IPS-NIHi11 (cell line): ENCODE measurements at regions not wholly inside any gene's neighbourhood (a gene's known extent, or its start where the extent isn't known, plus 50 kb on each side); places are given as distances from the start of the nearest gene placed in this dataset.
A peak's percentile ranks its signal among the peaks of the same experiment; 100 is the strongest.

Experiments used
- DNase-seq: peaks from one replicate; pipeline ENCODE4 v3.0.0; 2012; ENCODE audit warnings: mixed read lengths, low spot score

GRCh38 chr2:204049635-204050034, 113.1 kb downstream of the ICOS start:
- DNase-seq: no peak

- DNase-seq: no peak
These were observed 114.1 kb downstream of the ICOS start for GRCh38 chr2:204050681-204051080.

DNA sequence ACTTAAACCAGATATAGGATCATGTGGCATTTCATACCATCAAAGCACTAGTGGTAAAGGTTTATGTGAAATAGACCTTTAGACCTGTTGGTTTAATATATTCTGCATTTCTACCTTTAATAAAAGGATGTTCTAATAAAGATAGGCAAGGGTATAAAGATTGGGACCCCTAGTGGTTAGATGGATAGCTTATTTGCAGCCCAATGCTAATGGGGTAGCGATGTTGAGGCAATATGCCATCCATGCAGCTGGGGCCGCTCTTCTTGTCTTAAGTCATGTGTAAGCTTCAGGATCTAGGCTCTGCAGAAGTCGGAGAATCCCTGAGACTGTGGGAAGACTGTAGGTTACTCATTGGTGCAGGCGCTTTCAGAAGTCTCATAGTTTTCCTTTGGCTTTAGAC, 114.9 kb downstream of the ICOS start:
- peak; percentile 61 for DNase-seq

DNA sequence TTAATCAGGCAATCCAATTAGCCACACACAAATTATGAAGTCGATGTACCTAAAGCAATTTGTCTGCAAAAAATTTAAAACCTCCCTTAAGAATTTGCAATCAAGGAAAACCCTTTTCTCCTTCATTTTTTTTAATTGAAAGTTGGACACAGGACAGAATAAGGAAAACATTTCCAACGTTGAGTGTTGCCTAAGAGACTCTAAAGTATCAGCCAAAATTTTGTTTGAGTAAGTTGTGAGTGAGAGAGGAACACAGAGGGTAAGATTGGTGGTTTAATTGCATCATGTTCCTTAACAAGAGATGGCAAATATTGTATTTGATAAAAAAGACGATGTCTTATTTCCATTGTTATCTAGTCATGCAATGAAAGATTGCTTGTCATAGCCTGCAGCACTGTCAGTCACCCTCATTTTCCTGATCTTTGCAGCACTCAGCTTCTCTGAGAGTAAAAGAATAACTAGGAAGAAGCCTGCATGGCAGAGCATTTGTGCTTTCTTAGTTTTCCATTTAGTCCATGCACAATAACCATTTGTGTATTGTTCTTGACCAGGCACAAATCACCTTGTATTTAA, 115.5 kb downstream of the ICOS start:
- no peak for DNase-seq

DNA sequence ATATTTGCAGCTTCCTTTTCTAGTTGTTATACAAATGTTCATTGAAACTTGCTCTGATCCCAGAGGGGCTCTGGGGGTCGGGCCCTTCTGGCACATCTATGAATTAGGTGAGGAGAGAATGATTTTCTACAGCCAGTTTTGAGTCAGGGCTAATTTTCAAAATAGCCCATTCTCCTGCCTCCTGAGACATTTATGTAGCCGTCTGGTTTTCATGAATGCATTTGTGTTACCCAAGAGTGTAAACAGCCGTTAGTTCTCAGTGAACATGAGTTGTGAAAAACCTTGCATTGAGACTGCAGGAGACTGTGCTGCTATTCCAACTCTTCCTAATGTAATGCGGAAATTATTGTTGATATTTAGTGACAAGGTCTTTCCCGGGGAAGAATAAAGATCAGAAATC, 122.5 kb downstream of the ICOS start:
- no peak for DNase-seq

DNA sequence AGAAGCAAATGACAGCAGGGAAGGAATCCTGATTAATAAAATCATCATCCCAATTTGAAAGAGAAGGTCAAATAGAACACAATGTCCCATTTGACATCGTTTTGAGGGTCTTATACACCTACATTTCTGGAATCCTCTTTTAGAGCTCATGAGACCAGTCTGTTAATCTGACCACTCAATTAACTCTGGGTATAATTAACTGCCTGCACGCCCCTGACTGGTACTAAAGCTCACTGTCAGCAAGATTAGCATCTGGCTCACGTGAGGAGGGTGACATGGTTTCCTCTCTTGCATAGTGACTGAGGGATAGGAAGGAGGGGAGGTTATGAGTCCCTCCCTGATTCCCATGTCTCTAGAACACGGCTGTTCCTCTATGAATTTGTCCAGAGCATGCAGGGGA, 124.3 kb downstream of the ICOS start:
- DNase-seq: no peak

GRCh38 chr2:204061241-204061640, 124.7 kb downstream of the ICOS start:
- DNase-seq: no peak

DNA sequence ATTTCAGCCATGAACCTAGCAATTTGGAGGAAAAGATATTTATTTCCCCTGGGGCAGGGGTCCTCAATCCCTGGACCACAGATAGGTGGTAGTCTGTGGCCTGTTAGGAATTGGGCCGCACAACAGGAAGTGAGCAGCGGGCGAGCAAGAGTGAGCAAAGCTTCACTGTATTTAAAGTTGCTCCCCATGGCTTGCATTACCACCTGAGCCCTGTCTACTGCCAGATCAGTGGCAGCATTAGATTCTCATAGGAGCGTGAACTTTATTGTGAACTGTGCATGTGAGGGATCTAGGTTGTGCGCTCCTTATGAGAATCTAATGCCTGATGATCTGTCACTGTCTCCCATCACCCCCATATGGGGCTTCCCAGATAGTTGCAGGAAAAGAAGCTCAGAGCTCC, 127.6 kb downstream of the ICOS start:
- DNase-seq: no peak

GRCh38 chr2:204065566-204065965, 129.0 kb downstream of the ICOS start:
- DNase-seq: no peak

- no peak for DNase-seq
These were observed 129.5 kb downstream of the ICOS start for GRCh38 chr2:204066051-204066450.

DNA sequence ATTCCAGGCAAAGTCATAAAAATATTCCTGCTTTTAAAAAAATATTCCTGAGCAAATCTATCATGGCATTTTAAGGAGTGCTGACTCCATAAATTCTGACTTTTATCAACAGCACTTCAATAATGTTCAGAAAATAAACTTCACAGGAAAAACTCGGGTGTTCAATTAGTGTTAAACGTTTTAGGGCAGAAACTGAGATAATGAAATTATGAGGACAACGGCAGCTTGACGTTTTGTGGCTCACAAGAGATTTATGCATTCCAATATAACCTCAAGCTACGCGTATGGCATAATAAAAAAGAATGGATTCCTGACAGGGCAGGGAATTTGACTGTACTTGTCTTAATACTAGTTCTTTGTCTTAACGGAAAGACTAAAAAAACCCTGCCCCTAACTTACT, 133.2 kb downstream of the ICOS start:
- no peak for DNase-seq

- peak; percentile 86 for DNase-seq
These were observed 136.1 kb downstream of the ICOS start for GRCh38 chr2:204072443-204073324.

- DNase-seq: no peak
These were observed 137.9 kb downstream of the ICOS start for GRCh38 chr2:204074456-204074855.

- DNase-seq: no peak
These were observed 141.6 kb downstream of the ICOS start for GRCh38 chr2:204078003-204078698.

DNA sequence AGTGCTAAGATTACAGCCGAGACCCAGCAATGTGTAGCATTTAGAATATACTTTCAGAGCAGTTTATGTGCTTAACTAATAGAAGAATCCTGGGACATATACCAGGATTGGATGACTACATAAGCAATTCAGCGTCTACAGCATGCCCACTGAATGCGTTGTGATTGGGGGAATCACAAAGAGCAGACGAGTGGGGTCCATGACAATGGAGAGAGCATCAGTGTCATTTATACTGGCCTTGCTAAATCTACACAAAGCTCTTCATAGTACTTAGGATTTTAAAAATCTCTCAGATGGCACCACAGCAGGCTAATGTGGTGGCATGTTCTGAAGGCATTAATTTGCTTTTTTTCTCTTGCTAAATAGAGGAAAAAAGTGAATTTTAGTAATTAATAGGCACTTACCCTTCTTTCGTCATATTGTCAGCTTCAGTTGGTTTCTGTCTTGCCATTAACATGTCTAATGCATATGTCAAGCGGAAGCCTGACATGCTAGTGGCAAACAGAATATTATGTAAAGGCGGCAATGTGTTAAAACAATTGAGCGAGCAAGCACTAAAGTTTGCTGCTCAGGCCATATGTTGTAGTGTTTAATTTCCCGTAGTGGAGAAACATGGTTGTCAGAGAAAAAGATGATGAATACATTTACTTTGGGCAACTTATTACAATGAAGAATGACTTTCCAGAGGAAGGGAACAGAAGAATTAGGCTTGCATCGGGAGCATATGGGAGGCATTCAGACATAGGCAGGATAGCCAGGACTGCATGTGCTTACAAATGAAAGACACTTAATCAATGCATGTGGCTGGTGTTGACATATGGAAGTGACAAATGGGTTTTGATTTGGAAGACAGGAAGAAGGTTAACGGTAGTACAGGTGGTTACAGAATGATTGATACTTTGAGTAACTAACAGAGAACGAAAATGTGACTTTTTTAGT, 145.2 kb downstream of the ICOS start:
- DNase-seq: peak; percentile 20

DNA sequence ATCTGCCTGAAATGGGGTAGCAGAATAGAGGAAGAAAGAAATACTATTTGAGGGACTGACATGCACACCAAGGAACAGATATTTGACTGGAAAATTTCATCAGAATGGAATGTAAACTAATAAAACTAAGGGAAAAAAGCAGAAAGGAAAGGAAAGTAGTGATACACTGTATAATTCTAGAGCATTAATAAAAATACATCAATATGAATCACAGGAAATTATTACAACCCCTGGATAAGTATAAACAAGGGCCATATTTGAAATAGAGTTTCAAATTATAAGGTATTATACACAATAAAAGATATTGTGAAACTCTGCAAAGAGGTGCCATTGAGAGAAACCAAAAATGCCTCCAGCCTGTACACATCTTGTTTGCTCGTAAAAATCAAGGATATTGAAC, 149.6 kb downstream of the ICOS start:
- DNase-seq: no peak

GRCh38 chr2:204089105-204089504, 152.5 kb downstream of the ICOS start:
- DNase-seq: no peak

GRCh38 chr2:204089574-204089973, 153.0 kb downstream of the ICOS start:
- DNase-seq: no peak

- DNase-seq: no peak
These were observed 153.5 kb downstream of the ICOS start for GRCh38 chr2:204090021-204090420.

DNA sequence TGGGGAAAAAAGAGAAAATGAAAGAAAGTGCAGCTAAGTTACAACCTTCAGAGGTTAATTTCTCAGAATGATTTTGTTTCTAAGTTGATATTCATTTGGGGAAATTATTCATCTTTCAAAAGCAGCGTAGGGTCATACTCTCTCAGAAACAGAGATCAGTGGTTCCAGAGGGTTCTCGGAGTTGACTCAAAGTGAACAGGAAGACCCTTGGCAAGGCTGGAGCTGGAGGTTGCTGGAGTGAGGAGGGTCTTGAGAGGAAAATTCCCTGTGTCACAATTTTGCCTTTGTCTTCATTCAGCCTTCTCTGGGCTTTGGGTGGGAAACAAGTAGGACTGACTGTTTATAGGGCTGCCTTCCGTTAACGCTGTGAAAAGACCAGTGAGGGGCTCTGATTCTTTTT, 168.2 kb downstream of the ICOS start:
- no peak for DNase-seq

DNA sequence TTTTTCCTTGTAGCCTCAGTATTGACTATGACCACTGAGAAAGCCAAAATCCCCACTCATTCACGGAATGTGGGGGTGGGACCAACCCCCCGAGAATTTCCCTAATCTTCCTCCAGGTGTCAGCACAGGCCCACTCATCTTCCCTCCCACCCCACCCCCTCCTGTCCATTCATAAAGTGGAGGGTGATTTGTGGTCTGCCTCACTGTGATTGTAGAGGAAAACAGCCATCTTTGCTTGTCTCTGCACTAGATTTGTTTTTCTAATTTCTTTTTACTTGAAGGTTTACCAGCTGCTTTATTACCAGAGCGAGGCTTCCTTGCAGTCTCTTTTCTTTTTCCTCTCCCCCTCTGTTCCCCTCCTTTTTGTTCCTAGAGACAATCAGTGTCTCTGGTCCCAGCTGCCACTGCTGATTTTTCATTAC, 171.8 kb downstream of the ICOS start:
- DNase-seq: peak; percentile 74

DNA sequence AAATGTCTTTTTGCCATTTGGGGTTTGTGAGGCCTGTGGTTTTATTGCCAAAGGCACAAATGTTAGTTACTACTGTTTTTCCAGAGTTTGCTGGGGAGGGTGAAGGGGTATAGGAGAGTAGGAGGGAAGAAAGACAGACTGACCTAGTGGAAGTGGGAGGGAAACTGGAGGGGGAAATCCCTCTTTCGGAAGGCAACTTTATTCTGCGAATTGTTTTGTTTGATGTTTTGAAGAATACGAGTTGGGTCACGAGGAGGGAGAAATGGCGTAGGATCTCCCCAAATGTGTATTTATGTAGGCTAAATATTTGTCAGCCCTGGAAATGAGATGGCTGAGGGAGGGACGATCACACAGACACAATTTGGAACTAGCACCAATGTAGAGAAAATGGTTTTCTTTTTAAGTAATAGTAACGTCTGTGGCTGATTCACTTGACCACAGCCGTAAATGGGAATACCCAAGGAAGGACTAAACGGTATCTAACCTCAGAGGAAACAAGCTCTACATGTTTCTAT, 172.3 kb downstream of the ICOS start:
- no peak for DNase-seq
